Tibial nerve (tissue), 4 donors: ENCODE measurements at regions not wholly inside any gene's neighbourhood (a gene's known extent, or its start where the extent isn't known, plus 50 kb on each side); places are given as distances from the start of the nearest gene placed in this dataset.

Source experiments
- DNase-seq, 2 donors: peaks; one replicate each; pipeline ENCODE4 v3.0.0-alpha.2; 2019; ENCODE audit warnings: low spot score in 2 of 2
- H3K27ac ChIP-seq, 4 donors: fragments of 200-600 bp; sonication (generic) in 3 of 4; one replicate each; pipeline ENCODE4 v1.5.1; 2017 to 2019; ENCODE audit warnings: mild to moderate bottlenecking in 1 of 4
- H3K27me3 ChIP-seq, 2 donors: fragments of 200-600 bp; sonication (generic) in 1 of 2; one replicate each; pipeline versions ENCODE4 v1.5.1 to v1.6.0; 2017 to 2019
- H3K36me3 ChIP-seq, 3 donors: fragments of 200-600 bp; sonication (generic); one replicate each; pipeline ENCODE4 v1.5.1; 2018 to 2019
- H3K4me1 ChIP-seq, 4 donors: fragments of 200-600 bp; sonication (generic) in 3 of 4; one replicate each; pipeline ENCODE4 v1.5.1; 2017 to 2019
- H3K4me3 ChIP-seq, 4 donors: fragments of 200-600 bp; sonication (generic) in 3 of 4; one replicate each; pipeline ENCODE4 v1.5.1; 2017 to 2019; ENCODE audit warnings: mild to moderate bottlenecking in 1 of 4, moderate library complexity in 1 of 4
- H3K9me3 ChIP-seq, 4 donors: fragments of 200-600 bp; sonication (generic) in 3 of 4; one replicate each; pipeline ENCODE4 v1.5.1; 2017 to 2019
- EP300 ChIP-seq, 2 donors: sonication (generic); formaldehyde crosslinking; IDR thresholded peaks; one replicate each; pipeline ENCODE4 v1.6.1; 2017; ENCODE audit warnings: antibody characterized with exemption in 2 of 2, mild to moderate bottlenecking in 1 of 2
- POLR2A ChIP-seq, 2 donors: fragments of 450-650 bp; IDR thresholded peaks; one replicate each; pipeline ENCODE4 v1.6.1; 2017; ENCODE audit warnings: antibody characterized with exemption in 2 of 2, mild to moderate bottlenecking in 2 of 2, moderate library complexity in 2 of 2
- WGBS, 2 donors: methylation state at CpG; one replicate each; pipeline ENCODE4 v1.1.5; 2018; 5-methylcytosine and 5-hydroxymethylcytosine counted together
- TF ChIP-seq, protein P1 (sequence below), 5 experiments: fragments of 200-600 bp in 3 of 5; fragments of 450-650 bp in 2 of 5; sonication (generic) in 3 of 5; IDR thresholded peaks; one replicate each; pipeline ENCODE4 v1.5.1; 2016 to 2019; ENCODE audit warnings: antibody characterized with exemption in 5 of 5, mild to moderate bottlenecking in 3 of 5, moderate library complexity in 2 of 5

DNA sequence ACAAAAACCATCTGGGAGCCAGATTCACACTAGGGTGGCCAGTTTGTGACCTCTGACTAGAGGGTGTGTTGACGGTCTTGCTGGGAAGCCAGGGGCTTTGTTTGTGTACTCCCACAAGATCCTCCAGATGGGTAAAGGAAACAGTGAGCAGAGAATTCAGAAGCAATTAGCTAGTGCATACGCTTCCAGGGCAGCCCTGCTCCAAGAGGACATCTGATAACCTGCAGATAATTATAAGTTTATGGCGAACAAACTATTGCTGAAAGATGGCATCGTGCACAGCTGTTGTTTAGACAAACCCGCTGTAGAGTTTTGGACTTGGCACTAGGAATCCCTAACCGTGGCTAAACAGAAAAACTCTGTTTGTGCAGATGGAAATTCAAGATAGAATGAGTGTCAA, 326.4 kb downstream of the TGFB2 start:
- H3K4me1 ChIP-seq = peaks cover 0 to 4% (median 0%) of the 10 kb centered on the region in 4 donors
- no peak for DNase-seq
- 32 to 35% methylated on average over 6 of the region's 6 CpGs for WGBS, 2 donors
- H3K4me3 ChIP-seq = no peak overlapping the region
- H3K9me3 ChIP-seq = no peaks in the 10 kb centered on the region
- TF ChIP-seq EP300 (IDR thresholded peaks at IDR 0.05) = no peak
- no peak for TF ChIP-seq POLR2A (IDR thresholded peaks at IDR 0.05)
- TF ChIP-seq, protein P1, sequence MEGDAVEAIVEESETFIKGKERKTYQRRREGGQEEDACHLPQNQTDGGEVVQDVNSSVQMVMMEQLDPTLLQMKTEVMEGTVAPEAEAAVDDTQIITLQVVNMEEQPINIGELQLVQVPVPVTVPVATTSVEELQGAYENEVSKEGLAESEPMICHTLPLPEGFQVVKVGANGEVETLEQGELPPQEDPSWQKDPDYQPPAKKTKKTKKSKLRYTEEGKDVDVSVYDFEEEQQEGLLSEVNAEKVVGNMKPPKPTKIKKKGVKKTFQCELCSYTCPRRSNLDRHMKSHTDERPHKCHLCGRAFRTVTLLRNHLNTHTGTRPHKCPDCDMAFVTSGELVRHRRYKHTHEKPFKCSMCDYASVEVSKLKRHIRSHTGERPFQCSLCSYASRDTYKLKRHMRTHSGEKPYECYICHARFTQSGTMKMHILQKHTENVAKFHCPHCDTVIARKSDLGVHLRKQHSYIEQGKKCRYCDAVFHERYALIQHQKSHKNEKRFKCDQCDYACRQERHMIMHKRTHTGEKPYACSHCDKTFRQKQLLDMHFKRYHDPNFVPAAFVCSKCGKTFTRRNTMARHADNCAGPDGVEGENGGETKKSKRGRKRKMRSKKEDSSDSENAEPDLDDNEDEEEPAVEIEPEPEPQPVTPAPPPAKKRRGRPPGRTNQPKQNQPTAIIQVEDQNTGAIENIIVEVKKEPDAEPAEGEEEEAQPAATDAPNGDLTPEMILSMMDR (IDR thresholded peaks at IDR 0.05) = no peak
- no peak overlapping the region for H3K27ac ChIP-seq
- H3K36me3 ChIP-seq = no peaks in the 10 kb centered on the region
- H3K27me3 ChIP-seq = no peaks in the 10 kb centered on the region

DNA sequence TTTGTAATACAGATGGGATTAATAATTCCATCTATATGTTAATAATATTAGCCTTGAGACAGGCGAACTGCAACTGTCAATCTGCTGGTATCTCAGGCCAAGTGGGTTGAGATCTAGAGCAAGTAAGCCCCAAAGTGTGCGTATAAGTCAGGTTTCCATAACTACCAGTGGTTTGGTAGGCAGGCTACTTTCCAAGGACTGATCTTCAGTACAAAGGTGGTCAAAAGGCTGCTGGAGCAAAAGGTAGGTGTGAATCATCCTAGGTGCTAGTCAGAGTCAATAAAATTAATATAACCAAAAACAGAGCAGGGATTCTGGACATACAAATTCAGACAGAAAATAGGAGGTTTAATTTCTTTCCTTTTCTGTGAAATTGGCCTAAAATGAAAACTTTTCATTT, 328.0 kb downstream of the TGFB2 start:
- Histone ChIP-seq H3K36me3 (no peaks in the 10 kb centered on the region), H3K4me1 (peaks cover 0 to 4% (median 0%) of the 10 kb centered on the region in 4 donors), H3K27ac (no peak overlapping the region), H3K9me3 (no peaks in the 10 kb centered on the region), H3K4me3 (no peak overlapping the region), H3K27me3 (no peaks in the 10 kb centered on the region)
- TF ChIP-seq POLR2A (IDR thresholded peaks at IDR 0.05) (no peak), EP300 (IDR thresholded peaks at IDR 0.05) (no peak)
- TF ChIP-seq, protein P1 (IDR thresholded peaks at IDR 0.05) = no peak
- DNase-seq = no peak
- 92 to 94% methylated on average over 2 of the region's 2 CpGs for WGBS, 2 donors

DNA sequence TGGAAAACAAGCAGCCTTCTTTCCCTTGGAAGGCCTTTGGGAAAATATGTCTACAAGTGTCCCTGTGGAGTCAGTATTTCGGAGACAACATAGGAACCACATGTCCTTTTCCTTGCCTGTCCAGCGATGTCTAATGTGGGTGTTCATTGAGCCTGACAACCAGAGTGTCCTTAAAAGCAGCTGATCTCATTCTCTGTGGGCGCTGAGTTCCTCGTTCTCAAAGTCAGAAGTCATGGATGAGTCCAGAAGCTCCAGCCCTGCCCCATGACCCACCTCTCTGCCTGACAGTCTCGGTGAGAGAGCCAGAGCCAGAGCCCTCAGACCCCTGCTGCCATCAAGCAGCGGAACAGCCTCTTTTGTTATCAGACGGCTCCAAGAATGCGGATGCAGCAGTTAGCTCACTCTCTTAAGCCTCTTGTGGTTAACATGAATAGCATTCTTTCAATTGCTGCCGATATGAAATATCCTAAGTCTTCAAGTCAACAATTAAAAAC, 329.2 kb downstream of the TGFB2 start:
- Histone ChIP-seq H3K27me3 (no peaks in the 10 kb centered on the region), H3K27ac (peak overlapping the region in 2 of 4 donors; percentile 57 to 69), H3K4me1 (peaks cover 0 to 4% (median 0%) of the 10 kb centered on the region in 4 donors), H3K36me3 (no peaks in the 10 kb centered on the region), H3K9me3 (no peaks in the 10 kb centered on the region), H3K4me3 (peak overlapping the region in 1 of 4 donors; percentile 38)
- no peak for TF ChIP-seq EP300 (IDR thresholded peaks at IDR 0.05)
- TF ChIP-seq, protein P1 (IDR thresholded peaks at IDR 0.05) = peak in 1 of 5 experiments; percentile 22
- 11 to 13% methylated on average over 9 of the region's 9 CpGs for WGBS, 2 donors
- peak in 1 of 2 donors; percentile 14 for DNase-seq

DNA sequence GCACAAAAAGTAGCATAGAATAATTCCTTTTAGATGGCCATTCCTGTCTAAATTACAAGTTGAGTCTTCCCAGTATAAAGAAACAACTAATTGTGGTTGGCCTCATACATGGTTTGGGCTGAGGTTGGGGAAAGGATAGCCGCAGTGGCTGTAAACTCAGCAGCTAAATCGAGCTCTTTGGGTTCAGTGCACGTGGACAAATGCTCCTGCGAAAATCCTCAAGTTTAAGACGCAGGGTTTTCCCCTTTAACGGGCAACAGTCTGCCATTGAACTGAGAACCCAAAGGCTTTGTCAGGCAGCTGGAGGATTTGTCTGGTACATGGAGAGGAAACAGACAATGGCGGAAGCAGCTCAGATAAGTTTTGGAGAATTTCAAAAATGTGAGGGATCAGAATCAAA, 331.9 kb downstream of the TGFB2 start:
- no peak for DNase-seq
- WGBS, 2 donors = 62 to 63% methylated on average over 7 of the region's 7 CpGs
- Histone ChIP-seq H3K27me3 (no peaks in the 10 kb centered on the region), H3K4me1 (peaks cover 0 to 4% (median 0%) of the 10 kb centered on the region in 4 donors), H3K4me3 (no peak overlapping the region), H3K27ac (no peak overlapping the region), H3K36me3 (no peaks in the 10 kb centered on the region), H3K9me3 (no peaks in the 10 kb centered on the region)
- TF ChIP-seq, protein P1 (IDR thresholded peaks at IDR 0.05) = no peak
- TF ChIP-seq POLR2A (IDR thresholded peaks at IDR 0.05) = no peak
- TF ChIP-seq EP300 (IDR thresholded peaks at IDR 0.05) = no peak

DNA sequence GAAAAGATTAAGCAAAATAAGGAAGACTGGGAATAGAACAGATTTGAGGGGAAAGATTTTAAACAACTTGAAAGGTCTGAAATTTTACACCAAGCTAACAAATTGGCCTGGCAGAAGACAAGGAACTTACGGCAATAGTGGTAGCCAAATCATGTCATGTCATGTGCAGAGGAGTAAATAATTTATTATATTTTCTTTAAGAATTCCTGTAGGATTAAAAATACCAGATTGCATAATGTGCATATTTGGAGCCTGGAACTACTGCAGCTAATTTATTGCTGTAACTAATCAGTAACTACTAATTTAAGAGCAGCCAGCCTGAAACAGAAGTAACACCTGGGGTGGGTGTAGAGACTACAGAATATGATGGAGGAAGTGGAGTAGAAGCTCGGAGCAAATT, 334.3 kb downstream of the TGFB2 start:
- DNase-seq = no peak
- Histone ChIP-seq H3K9me3 (no peaks in the 10 kb centered on the region), H3K27me3 (no peaks in the 10 kb centered on the region), H3K4me3 (no peak overlapping the region), H3K4me1 (peaks cover 0 to 2% (median 0%) of the 10 kb centered on the region in 4 donors), H3K27ac (no peak overlapping the region), H3K36me3 (no peaks in the 10 kb centered on the region)
- TF ChIP-seq EP300 (IDR thresholded peaks at IDR 0.05) (no peak), POLR2A (IDR thresholded peaks at IDR 0.05) (no peak)
- TF ChIP-seq, protein P1 (IDR thresholded peaks at IDR 0.05) = no peak
- 86 to 93% methylated on average over 2 of the region's 2 CpGs for WGBS, 2 donors
